ENCODE measurements at regions not wholly inside any gene's neighbourhood (a gene's known extent, or its start where the extent isn't known, plus 50 kb on each side); places are given as distances from the start of the nearest gene placed in this dataset.

DNA sequence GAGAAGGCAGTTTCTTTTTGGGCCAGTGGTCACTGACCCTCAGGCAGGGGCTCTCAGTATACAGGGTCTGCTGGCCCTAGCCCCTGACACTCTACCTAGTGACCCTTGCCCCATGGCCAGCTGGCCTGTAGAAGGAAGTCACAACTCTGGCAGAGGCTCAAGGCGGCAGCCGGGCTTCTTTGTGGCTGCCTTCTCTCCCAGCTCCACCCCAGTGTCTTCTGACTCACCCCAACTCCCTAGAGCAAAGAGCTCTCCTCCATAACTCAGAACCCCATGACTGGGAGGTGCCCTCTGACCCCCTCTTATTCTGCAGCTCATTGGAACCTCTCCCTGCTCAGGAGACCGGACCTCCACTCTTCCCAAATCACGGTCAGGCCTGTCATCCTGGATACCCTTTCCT, 358.2 kb downstream of the FGFR2 start:
- Histone ChIP-seq H3K27me3 (ENCODE audit: insufficient read depth, low read length) (no peaks in the 10 kb centered on the region), H3K4me3 (ENCODE audit: low read length in 2 of 2) (no peak overlapping the region), H3K36me3 (ENCODE audit: insufficient read depth, low read length) (no peaks in the 10 kb centered on the region), H3K9me3 (ENCODE audit: control insufficient read depth in 1 of 2, low read length in 2 of 2) (no peaks in the 10 kb centered on the region), H3K27ac (ENCODE audit: low read depth, low read length) (no peak overlapping the region), H3K4me1 (ENCODE audit: insufficient read depth, low read length) (no peaks in the 10 kb centered on the region)
- Mint-ChIP-seq H3K36me3 (no peaks in the 10 kb centered on the region), H3K27me3 (peaks cover 2% of the 10 kb centered on the region in 2 donors), H3K4me1 (no peaks in the 10 kb centered on the region), H3K9me3 (peaks cover 3 to 33% (median 15%) of the 10 kb centered on the region in 8 donors), H3K27ac (no peak overlapping the region), H3K4me3 (no peak overlapping the region)
- POLR2A ChIA-PET (ENCODE audit: partially characterized antibody), result no interaction called here
- intact Hi-C loops (cut with micrococcal nuclease), result no loop called here
- no peak for DNase-seq
- CTCF ChIA-PET (ENCODE audit: partially characterized antibody), result no interaction called here

DNA sequence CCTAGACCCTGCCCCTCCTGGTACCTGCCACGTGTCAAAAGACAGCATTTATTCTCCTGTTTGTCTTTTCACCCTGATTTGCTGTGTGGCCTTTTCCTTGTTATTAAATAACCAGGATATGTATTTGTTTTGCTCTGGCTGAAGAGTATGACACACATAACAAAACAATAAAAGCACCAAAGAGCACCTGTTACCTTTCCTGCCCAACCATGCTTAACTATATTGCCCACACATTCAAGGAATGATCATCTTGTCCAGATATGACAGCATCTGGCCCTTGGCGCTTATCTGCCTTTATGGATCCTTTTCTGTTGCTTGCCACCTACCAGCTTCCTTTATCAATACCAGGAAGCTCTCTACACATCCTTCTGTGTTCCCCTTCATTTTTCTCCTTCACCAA, 357.7 kb downstream of the FGFR2 start:
- H3K36me3 Mint-ChIP-seq, result no peaks in the 10 kb centered on the region
- Histone ChIP-seq H3K27me3 (ENCODE audit: insufficient read depth, low read length) (no peaks in the 10 kb centered on the region), H3K4me3 (ENCODE audit: low read length in 2 of 2) (no peak overlapping the region), H3K9me3 (ENCODE audit: control insufficient read depth in 1 of 2, low read length in 2 of 2) (no peaks in the 10 kb centered on the region), H3K36me3 (ENCODE audit: insufficient read depth, low read length) (no peaks in the 10 kb centered on the region), H3K4me1 (ENCODE audit: insufficient read depth, low read length) (no peaks in the 10 kb centered on the region), H3K27ac (ENCODE audit: low read depth, low read length) (no peak overlapping the region)
- peaks cover 3 to 32% (median 14%) of the 10 kb centered on the region in 8 donors for H3K9me3 Mint-ChIP-seq
- ChIA-PET CTCF (ENCODE audit: partially characterized antibody) (no interaction called here), POLR2A (ENCODE audit: partially characterized antibody) (no interaction called here)
- intact Hi-C loops (cut with micrococcal nuclease), result no loop called here
- H3K4me1 Mint-ChIP-seq, result no peaks in the 10 kb centered on the region
- peaks cover 2% of the 10 kb centered on the region in 2 donors for H3K27me3 Mint-ChIP-seq
- H3K27ac Mint-ChIP-seq, result no peak overlapping the region
- H3K4me3 Mint-ChIP-seq, result no peak overlapping the region
- DNase-seq, result no peak

DNA sequence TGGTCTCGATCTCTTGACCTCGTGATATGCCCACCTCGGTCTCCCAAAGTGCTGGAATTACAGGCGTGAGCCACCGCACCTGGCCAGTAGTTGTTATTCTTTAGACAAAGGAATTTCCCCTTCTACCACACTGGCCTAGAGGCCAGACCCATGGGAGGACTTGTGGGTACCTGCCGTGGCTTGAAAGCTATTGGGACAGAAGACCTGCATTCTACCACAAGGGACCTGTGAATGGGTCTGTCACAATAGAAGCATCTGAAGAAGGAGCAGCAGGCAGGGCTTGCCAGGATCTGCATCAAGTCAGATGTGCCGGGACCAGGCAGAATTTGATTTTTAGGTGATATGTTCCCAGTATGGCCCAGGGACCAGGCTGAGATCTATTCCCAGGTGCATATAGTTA, 356.9 kb downstream of the FGFR2 start:
- H3K4me3 Mint-ChIP-seq, result no peak overlapping the region

DNA sequence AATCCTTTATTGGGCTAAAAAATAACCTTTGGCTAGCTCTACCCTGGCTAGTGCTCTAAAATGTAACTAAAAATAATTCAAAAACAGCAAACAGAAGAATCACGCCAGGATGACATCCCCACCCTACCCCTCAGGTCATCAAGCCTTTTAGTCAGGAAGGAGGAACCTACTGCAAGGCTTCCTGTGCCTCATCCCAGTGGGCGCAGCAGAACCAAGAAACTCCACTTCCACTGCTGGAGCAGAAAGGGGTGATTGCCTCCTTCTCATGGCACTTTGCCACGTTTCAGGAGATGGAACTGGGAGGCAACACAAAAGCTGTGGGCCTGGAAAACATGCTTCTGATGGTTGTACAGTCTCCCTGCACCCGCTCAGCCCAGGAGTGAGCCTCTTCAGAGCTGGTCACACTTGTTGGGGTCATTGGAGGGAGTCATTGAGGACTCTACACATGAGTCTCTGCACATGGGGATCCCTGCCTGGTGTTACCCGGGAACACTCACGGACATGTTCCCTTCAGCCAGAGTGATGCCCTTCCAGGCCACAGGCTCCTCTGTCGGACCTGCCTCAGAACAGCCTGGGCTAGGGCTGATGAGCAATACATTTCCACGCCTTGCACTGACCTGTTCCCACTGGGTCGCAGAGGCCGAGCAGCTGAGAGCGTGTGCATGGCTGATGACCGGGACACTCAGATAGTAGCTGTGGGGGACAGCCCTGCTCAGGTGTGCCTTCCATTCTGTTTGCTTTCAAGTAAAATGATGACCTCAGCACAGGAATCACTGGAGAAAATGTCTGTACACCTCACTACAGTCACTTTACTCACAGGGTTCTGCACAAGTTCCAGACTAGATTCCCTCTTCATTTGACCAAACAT, 355.3 kb downstream of the FGFR2 start:
- H3K4me3 Mint-ChIP-seq, result no peak overlapping the region
- H3K4me1 Mint-ChIP-seq, result no peaks in the 10 kb centered on the region
- Histone ChIP-seq H3K27ac (ENCODE audit: low read depth, low read length) (no peak overlapping the region), H3K36me3 (ENCODE audit: insufficient read depth, low read length) (no peaks in the 10 kb centered on the region), H3K9me3 (ENCODE audit: control insufficient read depth in 1 of 2, low read length in 2 of 2) (no peaks in the 10 kb centered on the region), H3K27me3 (ENCODE audit: insufficient read depth, low read length) (no peaks in the 10 kb centered on the region), H3K4me1 (ENCODE audit: insufficient read depth, low read length) (no peaks in the 10 kb centered on the region), H3K4me3 (ENCODE audit: low read length in 2 of 2) (no peak overlapping the region)
- no peak overlapping the region for H3K27ac Mint-ChIP-seq
- peaks cover 0 to 18% (median 4%) of the 10 kb centered on the region in 8 donors for H3K9me3 Mint-ChIP-seq
- ChIA-PET POLR2A (ENCODE audit: partially characterized antibody) (no interaction called here), CTCF (ENCODE audit: partially characterized antibody) (no interaction called here)
- H3K36me3 Mint-ChIP-seq, result no peaks in the 10 kb centered on the region
- intact Hi-C loops (cut with micrococcal nuclease), result no loop called here
- DNase-seq, result no peak
- H3K27me3 Mint-ChIP-seq, result peaks cover 2 to 3% of the 10 kb centered on the region in 2 donors

More for the DNA sequence above, 356.9 kb downstream of the FGFR2 start:
- CTCF ChIA-PET (ENCODE audit: partially characterized antibody), result no interaction called here
- intact Hi-C loops (cut with micrococcal nuclease), result no loop called here
- Mint-ChIP-seq H3K9me3 (peaks cover 0 to 24% (median 8%) of the 10 kb centered on the region in 8 donors), H3K4me1 (no peaks in the 10 kb centered on the region), H3K27me3 (peaks cover 2% of the 10 kb centered on the region in 2 donors), H3K36me3 (no peaks in the 10 kb centered on the region), H3K27ac (no peak overlapping the region)
- no peaks in the 10 kb centered on the region for H3K4me1 ChIP-seq (ENCODE audit: insufficient read depth, low read length)
- no peaks in the 10 kb centered on the region for H3K9me3 ChIP-seq (ENCODE audit: control insufficient read depth in 1 of 2, low read length in 2 of 2)
- DNase-seq, result no peak
- POLR2A ChIA-PET (ENCODE audit: partially characterized antibody), result no interaction called here
- no peak overlapping the region for H3K4me3 ChIP-seq (ENCODE audit: low read length in 2 of 2)
- no peaks in the 10 kb centered on the region for H3K27me3 ChIP-seq (ENCODE audit: insufficient read depth, low read length)
- H3K36me3 ChIP-seq (ENCODE audit: insufficient read depth, low read length), result no peaks in the 10 kb centered on the region
- H3K27ac ChIP-seq (ENCODE audit: low read depth, low read length), result no peak overlapping the region

DNA sequence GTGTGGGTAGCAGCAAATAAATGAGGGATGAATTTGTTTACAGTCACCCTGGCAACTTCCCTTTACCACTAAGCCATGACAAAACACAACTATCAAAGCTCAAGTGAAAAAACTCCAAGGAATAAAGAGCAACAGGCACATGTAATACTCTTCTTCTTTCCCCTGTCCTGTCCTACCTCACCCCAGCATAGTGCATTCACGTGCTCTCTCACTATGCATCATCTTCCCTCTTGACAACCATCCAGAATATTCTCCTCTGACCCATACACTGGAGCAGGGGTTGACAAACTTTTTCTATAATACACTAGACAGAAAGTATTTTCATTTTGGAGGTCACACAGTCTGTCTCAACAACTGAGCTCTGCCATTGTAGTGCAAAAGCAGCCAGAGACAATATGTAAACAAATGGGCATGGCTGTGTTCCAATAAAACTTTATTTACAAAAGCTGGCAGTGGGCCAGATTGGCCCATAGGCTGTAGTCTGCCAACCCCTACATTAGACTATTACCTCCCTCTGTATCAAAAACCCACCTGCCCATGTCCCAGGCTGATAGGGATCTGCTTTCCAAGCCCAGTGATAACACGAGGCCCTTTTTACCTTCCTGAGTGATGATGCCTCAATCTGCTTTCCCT, 354.5 kb downstream of the FGFR2 start:
- no peaks in the 10 kb centered on the region for H3K27me3 ChIP-seq (ENCODE audit: insufficient read depth, low read length)
- no peaks in the 10 kb centered on the region for H3K9me3 ChIP-seq (ENCODE audit: control insufficient read depth in 1 of 2, low read length in 2 of 2)
- no peak overlapping the region for H3K4me3 Mint-ChIP-seq
- H3K36me3 Mint-ChIP-seq, result no peaks in the 10 kb centered on the region
- H3K27ac Mint-ChIP-seq, result no peak overlapping the region
- no peak overlapping the region for H3K27ac ChIP-seq (ENCODE audit: low read depth, low read length)
- peaks cover 0 to 11% (median 0%) of the 10 kb centered on the region in 8 donors for H3K9me3 Mint-ChIP-seq
- H3K4me1 Mint-ChIP-seq, result no peaks in the 10 kb centered on the region
- no peaks in the 10 kb centered on the region for H3K4me1 ChIP-seq (ENCODE audit: insufficient read depth, low read length)
- intact Hi-C loops (cut with micrococcal nuclease), result no loop called here
- no peaks in the 10 kb centered on the region for H3K36me3 ChIP-seq (ENCODE audit: insufficient read depth, low read length)
- H3K4me3 ChIP-seq (ENCODE audit: low read length in 2 of 2), result no peak overlapping the region
- peaks cover 2 to 3% of the 10 kb centered on the region in 2 donors for H3K27me3 Mint-ChIP-seq
- ChIA-PET POLR2A (ENCODE audit: partially characterized antibody) (no interaction called here), CTCF (ENCODE audit: partially characterized antibody) (no interaction called here)
- DNase-seq, result no peak

DNA sequence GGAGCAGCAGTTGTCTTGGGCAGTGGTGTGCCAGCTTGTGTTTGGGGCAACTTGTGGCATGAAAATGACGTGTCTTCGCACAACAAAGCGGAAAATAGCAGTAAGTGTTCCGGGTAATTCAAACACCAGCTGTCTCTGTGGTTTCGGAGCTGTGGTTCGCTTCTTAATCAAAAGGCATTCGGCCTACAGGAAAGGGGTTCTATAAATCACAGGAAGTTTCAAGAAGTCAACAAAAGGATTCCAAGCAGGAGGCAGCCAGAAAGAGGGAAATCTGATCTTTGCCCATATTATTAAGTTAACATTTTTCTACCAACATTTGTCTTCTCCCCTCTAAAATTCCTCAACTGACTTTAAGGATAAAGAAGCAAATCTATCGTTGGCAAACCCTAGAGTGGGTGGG, 353.4 kb downstream of the FGFR2 start:
- H3K4me3 Mint-ChIP-seq, result no peak overlapping the region
- Histone ChIP-seq H3K9me3 (ENCODE audit: control insufficient read depth in 1 of 2, low read length in 2 of 2) (no peaks in the 10 kb centered on the region), H3K36me3 (ENCODE audit: insufficient read depth, low read length) (no peaks in the 10 kb centered on the region), H3K27me3 (ENCODE audit: insufficient read depth, low read length) (no peaks in the 10 kb centered on the region), H3K4me1 (ENCODE audit: insufficient read depth, low read length) (no peaks in the 10 kb centered on the region), H3K27ac (ENCODE audit: low read depth, low read length) (no peak overlapping the region), H3K4me3 (ENCODE audit: low read length in 2 of 2) (no peak overlapping the region)
- POLR2A ChIA-PET (ENCODE audit: partially characterized antibody), result no interaction called here
- peaks cover 2 to 3% of the 10 kb centered on the region in 2 donors for H3K27me3 Mint-ChIP-seq
- DNase-seq, result no peak
- H3K4me1 Mint-ChIP-seq, result no peaks in the 10 kb centered on the region
- intact Hi-C loops (cut with micrococcal nuclease), result no loop called here
- no peak overlapping the region for H3K27ac Mint-ChIP-seq
- peaks cover 0 to 5% (median 0%) of the 10 kb centered on the region in 8 donors for H3K9me3 Mint-ChIP-seq
- H3K36me3 Mint-ChIP-seq, result no peaks in the 10 kb centered on the region
- CTCF ChIA-PET (ENCODE audit: partially characterized antibody), result no interaction called here

DNA sequence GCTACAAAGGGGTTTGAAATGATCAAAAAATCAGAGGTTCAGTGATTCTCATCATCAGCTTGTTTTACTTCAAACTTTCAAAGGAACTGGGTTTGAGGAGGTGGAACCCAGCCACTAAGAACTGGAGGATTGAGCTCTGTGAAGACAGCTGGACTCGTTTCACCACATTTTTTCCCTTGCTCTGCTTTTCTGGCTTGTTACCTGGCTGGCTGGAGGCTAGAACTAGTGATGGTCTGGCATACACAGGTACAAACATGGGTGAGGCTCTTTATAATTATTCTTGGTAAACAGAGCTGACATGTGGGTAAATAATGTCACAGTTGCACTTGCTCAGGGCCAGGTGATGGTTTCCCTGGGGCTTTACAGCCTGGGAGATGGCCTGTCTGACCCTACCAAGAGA, 352.5 kb downstream of the FGFR2 start:
- no peaks in the 10 kb centered on the region for H3K4me1 ChIP-seq (ENCODE audit: insufficient read depth, low read length)
- H3K4me3 Mint-ChIP-seq, result no peak overlapping the region
- no peaks in the 10 kb centered on the region for H3K9me3 ChIP-seq (ENCODE audit: control insufficient read depth in 1 of 2, low read length in 2 of 2)
- CTCF ChIA-PET (ENCODE audit: partially characterized antibody), result no interaction called here
- intact Hi-C loops (cut with micrococcal nuclease), result no loop called here
- H3K4me1 Mint-ChIP-seq, result no peaks in the 10 kb centered on the region
- H3K4me3 ChIP-seq (ENCODE audit: low read length in 2 of 2), result no peak overlapping the region
- H3K36me3 ChIP-seq (ENCODE audit: insufficient read depth, low read length), result no peaks in the 10 kb centered on the region
- H3K36me3 Mint-ChIP-seq, result no peaks in the 10 kb centered on the region
- peaks cover 2 to 3% of the 10 kb centered on the region in 2 donors for H3K27me3 Mint-ChIP-seq
- H3K9me3 Mint-ChIP-seq, result peaks cover 0 to 5% (median 0%) of the 10 kb centered on the region in 8 donors
- H3K27ac ChIP-seq (ENCODE audit: low read depth, low read length), result no peak overlapping the region
- no peak overlapping the region for H3K27ac Mint-ChIP-seq
- no peaks in the 10 kb centered on the region for H3K27me3 ChIP-seq (ENCODE audit: insufficient read depth, low read length)
- no peak for DNase-seq
- POLR2A ChIA-PET (ENCODE audit: partially characterized antibody), result no interaction called here

Measured in CD4-positive, alpha-beta memory T cell (primary cell).